T-cell (primary cell): ENCODE measurements at regions not wholly inside any gene's neighbourhood (a gene's known extent, or its start where the extent isn't known, plus 50 kb on each side); places are given as distances from the start of the nearest gene placed in this dataset.

ENCODE experiments used
- ATAC-seq, 4 experiments: fragments of 200-7000 bp in 3 of 4; fragments of 150-1000 bp in 1 of 4; cut with Tn5 transposase; replicated peaks in 1 of 4; 1 replicate in 3 of 4; 2 replicates in 1 of 4; pipeline ENCODE4 v1.10.0; 2021; ENCODE audit warnings: moderate library complexity in 3 of 4, mild to moderate bottlenecking in 2 of 4, moderate number of reproducible peaks in 1 of 4
- CTCF ChIA-PET, 2 donors: fragments of 300-600 bp; sonication (Branson Sonifier 250); formaldehyde crosslinking; loops; one replicate each; lab custom pipeline; 2022; ENCODE audit warnings: antibody characterized with exemption in 2 of 2; lab: Charles Lee
- POLR2A ChIA-PET, 2 donors: fragments of 300-600 bp; sonication (Branson Sonifier 250); formaldehyde crosslinking; loops; one replicate each; lab custom pipeline; 2022; ENCODE audit warnings: antibody characterized with exemption in 2 of 2; lab: Charles Lee
- DNase-seq, 35 experiments: peaks; one replicate each; pipeline versions ENCODE4 v3.0.0 to v3.0.0-alpha.2; 2013 to 2023
- H3K27ac ChIP-seq: one replicate; pipeline ENCODE4 v1.5.1; 2013; ENCODE audit warnings: low read length
- H3K27me3 ChIP-seq, 2 experiments: replicated peaks in 1 of 2; 1 replicate in 1 of 2; 2 replicates in 1 of 2; pipeline versions ENCODE4 v1.6.1 to v1.7.0; 2013; ENCODE audit warnings: low read length in 1 of 2, mixed read lengths in 1 of 2; ENCODE audit not compliant: control insufficient read depth in 2 of 2, insufficient read depth in 2 of 2; ENCODE audit errors: extremely low read depth in 1 of 2
- H3K36me3 ChIP-seq, 2 donors: 1 replicate in 1 of 2; 2 replicates in 1 of 2; pipeline versions ENCODE4 v1.6.1 to v1.7.0; 2013; ENCODE audit warnings: low read length in 1 of 2; ENCODE audit not compliant: control insufficient read depth in 2 of 2, insufficient read depth in 1 of 2; ENCODE audit errors: extremely low read depth in 1 of 2
- H3K4me1 ChIP-seq, 2 experiments: 1 replicate in 1 of 2; 2 replicates in 1 of 2; pipeline versions ENCODE4 v1.6.1 to v1.7.0; 2013; ENCODE audit warnings: low read length in 2 of 2, mixed read lengths in 1 of 2; ENCODE audit not compliant: insufficient read depth in 2 of 2, control insufficient read depth in 1 of 2; ENCODE audit errors: extremely low read depth in 1 of 2
- H3K4me3 ChIP-seq, 2 donors: 1 replicate in 1 of 2; 2 replicates in 1 of 2; pipeline versions ENCODE4 v1.5.1 to v1.7.0; 2013; ENCODE audit warnings: mild to moderate bottlenecking in 2 of 2, low read length in 1 of 2, moderate library complexity in 1 of 2; ENCODE audit not compliant: control insufficient read depth in 1 of 2; ENCODE audit errors: extremely low read depth in 1 of 2
- H3K9me3 ChIP-seq: 2 replicates; pipeline ENCODE4 v1.7.0; 2013
- H3K27ac Mint-ChIP-seq, 2 donors: one replicate each; pipeline ENCODE4 v1.8.0; 2020 to 2021; ENCODE audit warnings: mild to moderate bottlenecking in 2 of 2, mixed read lengths in 2 of 2
- H3K27me3 Mint-ChIP-seq, 2 donors: one replicate each; pipeline ENCODE4 v1.8.0; 2021 to 2022; ENCODE audit warnings: mixed read lengths in 2 of 2
- H3K36me3 Mint-ChIP-seq: one replicate; pipeline ENCODE4 v1.8.0; 2021; ENCODE audit warnings: mixed read lengths
- H3K4me1 Mint-ChIP-seq, 3 donors: one replicate each; pipeline ENCODE4 v1.8.0; 2020 to 2022; ENCODE audit warnings: mixed read lengths in 3 of 3, mild to moderate bottlenecking in 1 of 3
- H3K4me3 Mint-ChIP-seq, 3 donors: one replicate each; pipeline ENCODE4 v1.8.0; 2020 to 2022; ENCODE audit warnings: mild to moderate bottlenecking in 3 of 3, mixed read lengths in 3 of 3, moderate library complexity in 3 of 3
- H3K9me3 Mint-ChIP-seq, 3 donors: one replicate each; pipeline ENCODE4 v1.8.0; 2020 to 2022; ENCODE audit warnings: mixed read lengths in 3 of 3
- WGBS: methylation state at CpG from one replicate; pipeline ENCODE4 v1.1.5; 2013; ENCODE audit warnings: missing lambda C conversion rate; ENCODE audit not compliant: insufficient coverage; 5-methylcytosine and 5-hydroxymethylcytosine counted together

GRCh38 chr7:86592185-86592584 lies 51.5 kb upstream of the GRM3 start:
- Mint-ChIP-seq H3K27me3 (no peaks in the 10 kb centered on the region), H3K27ac (no peak overlapping the region), H3K4me1 (no peaks in the 10 kb centered on the region), H3K9me3 (peaks cover 1 to 6% (median 2%) of the 10 kb centered on the region in 3 donors), H3K4me3 (no peak overlapping the region), H3K36me3 (no peaks in the 10 kb centered on the region)
- ChIA-PET POLR2A (no interaction called here), CTCF (no interaction called here)
- Histone ChIP-seq H3K27me3 (no peaks in the 10 kb centered on the region), H3K36me3 (no peaks in the 10 kb centered on the region), H3K9me3 (no peaks in the 10 kb centered on the region), H3K4me1 (no peaks in the 10 kb centered on the region), H3K4me3 (no peak overlapping the region), H3K27ac (no peak overlapping the region)
- no peak for ATAC-seq
- no CpG with 5 or more reads among the region's 1 CpG for WGBS
- DNase-seq = no peak

- no peak for ATAC-seq
Measured at GRCh38 chr7:86574006-86574405, 69.7 kb upstream of the GRM3 start.

GRCh38 chr7:86558680-86559501 lies 84.8 kb upstream of the GRM3 start:
- ChIA-PET POLR2A (no interaction called here), CTCF (no interaction called here)
- H3K4me1 ChIP-seq = no peaks in the 10 kb centered on the region
- Mint-ChIP-seq H3K27me3 (no peaks in the 10 kb centered on the region), H3K9me3 (no peaks in the 10 kb centered on the region), H3K27ac (no peak overlapping the region), H3K36me3 (no peaks in the 10 kb centered on the region), H3K4me1 (no peaks in the 10 kb centered on the region), H3K4me3 (no peak overlapping the region)
- DNase-seq (no peak), ATAC-seq (no peak)
- H3K36me3 ChIP-seq = no peaks in the 10 kb centered on the region
- 80% methylated on average over 1 of the region's 8 CpGs for WGBS
- H3K27me3 ChIP-seq = no peaks in the 10 kb centered on the region
- H3K9me3 ChIP-seq = no peaks in the 10 kb centered on the region
- H3K27ac ChIP-seq = no peak overlapping the region
- H3K4me3 ChIP-seq = no peak overlapping the region

More at GRCh38 chr7:86574006-86574405, 69.7 kb upstream of the GRM3 start:
- 90% methylated on average over 2 of the region's 9 CpGs for WGBS
- H3K36me3 ChIP-seq = no peaks in the 10 kb centered on the region
- no peak overlapping the region for H3K4me3 ChIP-seq
- H3K36me3 Mint-ChIP-seq = no peaks in the 10 kb centered on the region
- no peak overlapping the region for H3K27ac ChIP-seq
- H3K4me1 Mint-ChIP-seq = no peaks in the 10 kb centered on the region
- no peak overlapping the region for H3K4me3 Mint-ChIP-seq
- H3K9me3 ChIP-seq = no peaks in the 10 kb centered on the region
- peaks cover 2 to 23% (median 12%) of the 10 kb centered on the region in 3 donors for H3K9me3 Mint-ChIP-seq
- CTCF ChIA-PET = no interaction called here
- no peak overlapping the region for H3K27ac Mint-ChIP-seq
- POLR2A ChIA-PET = no interaction called here
- H3K27me3 ChIP-seq = no peaks in the 10 kb centered on the region
- no peaks in the 10 kb centered on the region for H3K4me1 ChIP-seq
- no peak for DNase-seq
- no peaks in the 10 kb centered on the region for H3K27me3 Mint-ChIP-seq

GRCh38 chr7:86534641-86535040 lies 109.1 kb upstream of the GRM3 start:
- DNase-seq = no peak

GRCh38 chr7:86504229-86504628 lies 139.5 kb upstream of the GRM3 start:
- no peak for DNase-seq
- no peaks in the 10 kb centered on the region for H3K4me1 ChIP-seq
- no peaks in the 10 kb centered on the region for H3K27me3 ChIP-seq
- Mint-ChIP-seq H3K4me1 (no peaks in the 10 kb centered on the region), H3K27me3 (no peaks in the 10 kb centered on the region), H3K4me3 (no peak overlapping the region), H3K9me3 (peaks cover 0 to 3% (median 0%) of the 10 kb centered on the region in 3 donors), H3K36me3 (no peaks in the 10 kb centered on the region), H3K27ac (no peak overlapping the region)
- ChIA-PET POLR2A (no interaction called here), CTCF (no interaction called here)
- 0% methylated on average over 1 of the region's 1 CpG for WGBS
- no peak overlapping the region for H3K27ac ChIP-seq
- no peak for ATAC-seq
- no peak overlapping the region for H3K4me3 ChIP-seq
- no peaks in the 10 kb centered on the region for H3K36me3 ChIP-seq
- H3K9me3 ChIP-seq = no peaks in the 10 kb centered on the region

More at GRCh38 chr7:86534641-86535040, 109.1 kb upstream of the GRM3 start:
- no peak for ATAC-seq
- H3K36me3 Mint-ChIP-seq = no peaks in the 10 kb centered on the region
- Histone ChIP-seq H3K27me3 (no peaks in the 10 kb centered on the region), H3K4me1 (no peaks in the 10 kb centered on the region), H3K36me3 (no peaks in the 10 kb centered on the region), H3K27ac (no peak overlapping the region), H3K9me3 (no peaks in the 10 kb centered on the region), H3K4me3 (no peak overlapping the region)
- no peak overlapping the region for H3K27ac Mint-ChIP-seq
- no peak overlapping the region for H3K4me3 Mint-ChIP-seq
- peaks cover 0 to 8% (median 4%) of the 10 kb centered on the region in 3 donors for H3K9me3 Mint-ChIP-seq
- WGBS = 76% methylated on average over 5 of the region's 5 CpGs
- H3K4me1 Mint-ChIP-seq = no peaks in the 10 kb centered on the region
- no peaks in the 10 kb centered on the region for H3K27me3 Mint-ChIP-seq
- ChIA-PET CTCF (no interaction called here), POLR2A (no interaction called here)

- no peaks in the 10 kb centered on the region for H3K27me3 ChIP-seq
- Mint-ChIP-seq H3K9me3 (peaks cover 0 to 5% (median 0%) of the 10 kb centered on the region in 3 donors), H3K4me1 (no peaks in the 10 kb centered on the region), H3K4me3 (no peak overlapping the region), H3K27ac (no peak overlapping the region), H3K27me3 (no peaks in the 10 kb centered on the region), H3K36me3 (no peaks in the 10 kb centered on the region)
- no peaks in the 10 kb centered on the region for H3K4me1 ChIP-seq
- H3K36me3 ChIP-seq = no peaks in the 10 kb centered on the region
- ATAC-seq (no peak), DNase-seq (no peak)
- H3K4me3 ChIP-seq = no peak overlapping the region
- no CpG with 5 or more reads among the region's 1 CpG for WGBS
- ChIA-PET CTCF (no interaction called here), POLR2A (no interaction called here)
- H3K27ac ChIP-seq = no peak overlapping the region
- H3K9me3 ChIP-seq = no peaks in the 10 kb centered on the region
Measured at GRCh38 chr7:86499986-86500385, 143.7 kb upstream of the GRM3 start.
